IMR-90 (cell line): ENCODE measurements at regions not wholly inside any gene's neighbourhood (a gene's known extent, or its start where the extent isn't known, plus 50 kb on each side); places are given as distances from the start of the nearest gene placed in this dataset.

ENCODE experiments used
- POLR2A ChIP-seq: IDR thresholded peaks from 2 replicates; pipeline ENCODE4 v1.6.1; 2012; ENCODE audit warnings: mild to moderate bottlenecking, low read depth, low read length
- RCOR1 ChIP-seq: IDR thresholded peaks from 2 replicates; pipeline ENCODE4 v1.6.1; 2012; ENCODE audit warnings: mild to moderate bottlenecking, low read length, improper control_type of control experiment; ENCODE audit not compliant: insufficient replicate concordance
- TF ChIP-seq, protein P1 (sequence below): conservative IDR thresholded peaks from 2 replicates; pipeline ENCODE4 v1.5.1; 2012; ENCODE audit warnings: mild to moderate bottlenecking, low read depth, low read length, improper control_type of control experiment
- TF ChIP-seq, protein P2 (sequence below): fragments of 150-350 bp; IDR thresholded peaks from 2 replicates; pipeline ENCODE4 v1.6.1; 2016; ENCODE audit warnings: low read depth, mild to moderate bottlenecking, low read length, moderate library complexity, borderline replicate concordance
- TF ChIP-seq, protein P3 (sequence below): fragments of 150-350 bp; IDR thresholded peaks from 2 replicates; pipeline ENCODE4 v1.6.1; 2017; ENCODE audit warnings: mild to moderate bottlenecking, antibody characterized with exemption, low read length, low read depth

DNA sequence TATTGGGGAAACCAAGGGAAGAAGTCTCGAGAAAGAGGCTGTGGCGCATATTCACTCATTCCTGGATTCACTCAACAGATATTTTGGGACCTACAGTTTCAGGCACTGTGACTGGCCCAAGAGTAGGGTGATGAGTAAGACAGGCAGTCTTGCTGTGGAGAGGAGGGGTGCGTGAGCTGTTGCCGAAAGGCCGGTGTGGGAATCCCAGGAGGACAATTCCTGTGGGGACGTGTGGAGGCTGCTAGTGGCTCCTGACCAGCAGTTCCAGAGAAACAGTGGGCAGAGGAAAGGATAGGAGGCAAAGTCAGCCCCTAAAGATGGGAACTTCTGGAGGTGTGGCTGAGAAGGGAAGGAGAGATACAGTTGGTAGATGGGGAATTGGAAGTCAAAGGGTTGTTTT is 59.3 kb upstream of the GRB10 start:
- TF ChIP-seq POLR2A (no peak), RCOR1 (no peak)
- TF ChIP-seq, protein P1, sequence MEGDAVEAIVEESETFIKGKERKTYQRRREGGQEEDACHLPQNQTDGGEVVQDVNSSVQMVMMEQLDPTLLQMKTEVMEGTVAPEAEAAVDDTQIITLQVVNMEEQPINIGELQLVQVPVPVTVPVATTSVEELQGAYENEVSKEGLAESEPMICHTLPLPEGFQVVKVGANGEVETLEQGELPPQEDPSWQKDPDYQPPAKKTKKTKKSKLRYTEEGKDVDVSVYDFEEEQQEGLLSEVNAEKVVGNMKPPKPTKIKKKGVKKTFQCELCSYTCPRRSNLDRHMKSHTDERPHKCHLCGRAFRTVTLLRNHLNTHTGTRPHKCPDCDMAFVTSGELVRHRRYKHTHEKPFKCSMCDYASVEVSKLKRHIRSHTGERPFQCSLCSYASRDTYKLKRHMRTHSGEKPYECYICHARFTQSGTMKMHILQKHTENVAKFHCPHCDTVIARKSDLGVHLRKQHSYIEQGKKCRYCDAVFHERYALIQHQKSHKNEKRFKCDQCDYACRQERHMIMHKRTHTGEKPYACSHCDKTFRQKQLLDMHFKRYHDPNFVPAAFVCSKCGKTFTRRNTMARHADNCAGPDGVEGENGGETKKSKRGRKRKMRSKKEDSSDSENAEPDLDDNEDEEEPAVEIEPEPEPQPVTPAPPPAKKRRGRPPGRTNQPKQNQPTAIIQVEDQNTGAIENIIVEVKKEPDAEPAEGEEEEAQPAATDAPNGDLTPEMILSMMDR: no peak
- TF ChIP-seq, protein P2, sequence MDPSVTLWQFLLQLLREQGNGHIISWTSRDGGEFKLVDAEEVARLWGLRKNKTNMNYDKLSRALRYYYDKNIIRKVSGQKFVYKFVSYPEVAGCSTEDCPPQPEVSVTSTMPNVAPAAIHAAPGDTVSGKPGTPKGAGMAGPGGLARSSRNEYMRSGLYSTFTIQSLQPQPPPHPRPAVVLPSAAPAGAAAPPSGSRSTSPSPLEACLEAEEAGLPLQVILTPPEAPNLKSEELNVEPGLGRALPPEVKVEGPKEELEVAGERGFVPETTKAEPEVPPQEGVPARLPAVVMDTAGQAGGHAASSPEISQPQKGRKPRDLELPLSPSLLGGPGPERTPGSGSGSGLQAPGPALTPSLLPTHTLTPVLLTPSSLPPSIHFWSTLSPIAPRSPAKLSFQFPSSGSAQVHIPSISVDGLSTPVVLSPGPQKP: no peak
- TF ChIP-seq, protein P3, sequence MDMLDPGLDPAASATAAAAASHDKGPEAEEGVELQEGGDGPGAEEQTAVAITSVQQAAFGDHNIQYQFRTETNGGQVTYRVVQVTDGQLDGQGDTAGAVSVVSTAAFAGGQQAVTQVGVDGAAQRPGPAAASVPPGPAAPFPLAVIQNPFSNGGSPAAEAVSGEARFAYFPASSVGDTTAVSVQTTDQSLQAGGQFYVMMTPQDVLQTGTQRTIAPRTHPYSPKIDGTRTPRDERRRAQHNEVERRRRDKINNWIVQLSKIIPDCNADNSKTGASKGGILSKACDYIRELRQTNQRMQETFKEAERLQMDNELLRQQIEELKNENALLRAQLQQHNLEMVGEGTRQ: no peak
